Natural killer cell (primary cell): ENCODE measurements at regions not wholly inside any gene's neighbourhood (a gene's known extent, or its start where the extent isn't known, plus 50 kb on each side); places are given as distances from the start of the nearest gene placed in this dataset.

Source experiments
- ATAC-seq, 3 donors: fragments of 150-1000 bp in 2 of 3; fragments of 200-7000 bp in 1 of 3; cut with Tn5 transposase; 1 replicate in 1 of 3; 2 replicates in 2 of 3; pipeline ENCODE4 v1.10.0; 2021; ENCODE audit warnings: mild to moderate bottlenecking in 2 of 3, moderate library complexity in 2 of 3
- DNase-seq, 2 donors: peaks; one replicate each; pipeline versions ENCODE4 v3.0.0 to v3.0.0-alpha.2; 2013 to 2021; ENCODE audit warnings: mixed read lengths in 1 of 2
- H3K27ac ChIP-seq: one replicate; pipeline ENCODE4 v1.5.1; 2013; ENCODE audit warnings: mild to moderate bottlenecking, low read length
- H3K27me3 ChIP-seq: one replicate; pipeline ENCODE4 v1.6.1; 2013; ENCODE audit warnings: low read length; ENCODE audit not compliant: control insufficient read depth, insufficient read depth
- H3K36me3 ChIP-seq: one replicate; pipeline ENCODE4 v1.6.1; 2013; ENCODE audit warnings: low read length; ENCODE audit not compliant: control insufficient read depth, insufficient read depth
- H3K4me1 ChIP-seq: one replicate; pipeline ENCODE4 v1.6.1; 2013; ENCODE audit warnings: low read length; ENCODE audit not compliant: control insufficient read depth, insufficient read depth
- H3K4me3 ChIP-seq: one replicate; pipeline ENCODE4 v1.5.1; 2013; ENCODE audit warnings: low read length
- H3K9me3 ChIP-seq: one replicate; pipeline ENCODE4 v1.6.1; 2013; ENCODE audit warnings: low read length; ENCODE audit not compliant: control insufficient read depth, insufficient read depth
- H3K27ac Mint-ChIP-seq, 2 donors: one replicate each; pipeline ENCODE4 v1.8.0; 2022; ENCODE audit warnings: mild to moderate bottlenecking in 2 of 2, mixed read lengths in 2 of 2, moderate library complexity in 1 of 2
- H3K27me3 Mint-ChIP-seq, 2 donors: one replicate each; pipeline ENCODE4 v1.8.0; 2022; ENCODE audit warnings: low read depth in 2 of 2, mixed read lengths in 2 of 2
- H3K36me3 Mint-ChIP-seq: one replicate; pipeline ENCODE4 v1.8.0; 2022; ENCODE audit warnings: mixed read lengths
- H3K4me1 Mint-ChIP-seq, 2 donors: one replicate each; pipeline ENCODE4 v1.8.0; 2022; ENCODE audit warnings: mixed read lengths in 2 of 2
- H3K4me3 Mint-ChIP-seq: one replicate; pipeline ENCODE4 v1.8.0; 2022; ENCODE audit warnings: mild to moderate bottlenecking, moderate library complexity, mixed read lengths
- H3K9me3 Mint-ChIP-seq, 2 donors: one replicate each; pipeline ENCODE4 v1.8.0; 2022; ENCODE audit warnings: mixed read lengths in 2 of 2
- CTCF ChIP-seq: fragments of 200-600 bp; IDR thresholded peaks from one replicate; pipeline ENCODE4 v1.8.0; 2022; ENCODE audit warnings: antibody characterized with exemption
- WGBS: methylation state at CpG from one replicate; pipeline ENCODE4 v1.1.7; 2013; ENCODE audit warnings: missing lambda C conversion rate; ENCODE audit not compliant: insufficient coverage; 5-methylcytosine and 5-hydroxymethylcytosine counted together
- intact Hi-C: fragments of 100-400 bp; cut with micrococcal nuclease; formaldehyde crosslinking; loops from one replicate; pipeline ENCODE4 v1.14.2; 2022

- no peak for TF ChIP-seq CTCF
- Histone ChIP-seq H3K27ac (no peak overlapping the region), H3K9me3 (no peaks in the 10 kb centered on the region), H3K27me3 (no peaks in the 10 kb centered on the region), H3K4me3 (no peak overlapping the region), H3K36me3 (no peaks in the 10 kb centered on the region), H3K4me1 (no peaks in the 10 kb centered on the region)
- Mint-ChIP-seq H3K4me3 (no peak overlapping the region), H3K27me3 (peaks cover 5 to 7% of the 10 kb centered on the region in 2 donors), H3K4me1 (no peaks in the 10 kb centered on the region), H3K27ac (no peak overlapping the region), H3K36me3 (no peaks in the 10 kb centered on the region), H3K9me3 (no peaks in the 10 kb centered on the region)
- no peak for DNase-seq
- intact Hi-C loops: loop anchor here (5.0 kb wide), 1 partner anchor 392 kb away; no protein-coding TSS in a partner anchor
- WGBS: 94% methylated on average over 4 of the region's 4 CpGs
- ATAC-seq: no peak
Observed at GRCh38 chr9:2335260-2335659, 286.3 kb upstream of the VLDLR start.

- WGBS: 82% methylated on average over 4 of the region's 4 CpGs
- intact Hi-C loops: loop anchor here (5.0 kb wide), 1 partner anchor 391 kb away; no protein-coding TSS in a partner anchor
- Mint-ChIP-seq H3K27ac (no peak overlapping the region), H3K4me3 (no peak overlapping the region), H3K9me3 (no peaks in the 10 kb centered on the region), H3K4me1 (no peaks in the 10 kb centered on the region), H3K36me3 (no peaks in the 10 kb centered on the region), H3K27me3 (peaks cover 5 to 7% of the 10 kb centered on the region in 2 donors)
- no peak for DNase-seq
- Histone ChIP-seq H3K27me3 (no peaks in the 10 kb centered on the region), H3K36me3 (no peaks in the 10 kb centered on the region), H3K4me1 (no peaks in the 10 kb centered on the region), H3K4me3 (no peak overlapping the region), H3K9me3 (no peaks in the 10 kb centered on the region), H3K27ac (no peak overlapping the region)
- ATAC-seq: no peak
- no peak for TF ChIP-seq CTCF
Observed at GRCh38 chr9:2336055-2336454, 285.5 kb upstream of the VLDLR start.

- no peaks in the 10 kb centered on the region for H3K4me1 ChIP-seq
- no peaks in the 10 kb centered on the region for H3K9me3 ChIP-seq
- H3K36me3 ChIP-seq: no peaks in the 10 kb centered on the region
- ATAC-seq: no peak
- intact Hi-C loops: loop anchor here (5.0 kb wide), 1 partner anchor 390 kb away; no protein-coding TSS in a partner anchor
- Mint-ChIP-seq H3K36me3 (no peaks in the 10 kb centered on the region), H3K4me3 (no peak overlapping the region), H3K9me3 (no peaks in the 10 kb centered on the region), H3K27me3 (peaks cover 5 to 9% of the 10 kb centered on the region in 2 donors), H3K4me1 (no peaks in the 10 kb centered on the region), H3K27ac (no peak overlapping the region)
- H3K27ac ChIP-seq: no peak overlapping the region
- 77% methylated on average over 2 of the region's 2 CpGs for WGBS
- no peaks in the 10 kb centered on the region for H3K27me3 ChIP-seq
- no peak for DNase-seq
- no peak for TF ChIP-seq CTCF
- no peak overlapping the region for H3K4me3 ChIP-seq
Observed at GRCh38 chr9:2337131-2337530, 284.5 kb upstream of the VLDLR start.

GRCh38 chr9:2337627-2338026 is 284.0 kb upstream of the VLDLR start:
- H3K9me3 ChIP-seq: no peaks in the 10 kb centered on the region
- H3K27me3 ChIP-seq: no peaks in the 10 kb centered on the region
- DNase-seq (no peak), ATAC-seq (no peak)
- H3K27ac Mint-ChIP-seq: no peak overlapping the region
- no peak for TF ChIP-seq CTCF
- H3K27me3 Mint-ChIP-seq: peaks cover 3 to 9% of the 10 kb centered on the region in 2 donors
- H3K4me1 Mint-ChIP-seq: no peaks in the 10 kb centered on the region
- no peaks in the 10 kb centered on the region for H3K36me3 Mint-ChIP-seq
- intact Hi-C loops: loop anchor here (5.0 kb wide), 1 partner anchor 390 kb away; no protein-coding TSS in a partner anchor
- H3K9me3 Mint-ChIP-seq: no peaks in the 10 kb centered on the region
- H3K4me3 ChIP-seq: no peak overlapping the region
- no peak overlapping the region for H3K4me3 Mint-ChIP-seq
- 95% methylated on average over 3 of the region's 4 CpGs for WGBS
- H3K27ac ChIP-seq: no peak overlapping the region
- H3K36me3 ChIP-seq: no peaks in the 10 kb centered on the region
- H3K4me1 ChIP-seq: no peaks in the 10 kb centered on the region
